ENCODE measurements at regions not wholly inside any gene's neighbourhood (a gene's known extent, or its start where the extent isn't known, plus 50 kb on each side); places are given as distances from the start of the nearest gene placed in this dataset.

DNA sequence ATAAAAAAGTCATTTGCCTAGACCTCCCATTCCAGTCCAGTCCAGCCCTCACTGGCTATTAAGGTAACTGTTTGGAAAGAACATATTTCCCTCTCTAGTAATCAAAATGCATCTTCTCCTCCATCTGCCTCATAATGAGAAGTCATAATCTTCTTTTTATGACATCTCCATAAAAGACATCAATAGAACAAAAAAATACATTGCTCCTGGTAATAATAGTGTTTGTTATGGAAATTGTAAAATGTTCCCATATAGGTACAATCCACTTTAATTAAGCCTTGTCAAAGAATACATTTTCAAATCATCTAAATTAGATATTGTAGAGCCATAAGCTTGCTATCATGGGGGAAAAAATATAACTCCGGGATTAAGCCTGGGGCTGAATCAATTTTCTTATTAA, 461.6 kb downstream of the LRATD1 start:
- TF ChIP-seq FOXP2 (optimal IDR thresholded peaks at IDR 0.05; ENCODE audit: borderline replicate concordance, extremely low read depth, extremely low read length, insufficient read depth) (no peak), SIN3A (IDR thresholded peaks at IDR 0.05; ENCODE audit: borderline replicate concordance, insufficient read depth, low read length) (no peak), POLR2AphosphoS5 (IDR thresholded peaks at IDR 0.05; ENCODE audit: low read depth, low read length) (no peak), TAF1 (IDR thresholded peaks at IDR 0.05; ENCODE audit: borderline replicate concordance, insufficient read depth, low read length) (no peak)
- TF ChIP-seq, protein P1, sequence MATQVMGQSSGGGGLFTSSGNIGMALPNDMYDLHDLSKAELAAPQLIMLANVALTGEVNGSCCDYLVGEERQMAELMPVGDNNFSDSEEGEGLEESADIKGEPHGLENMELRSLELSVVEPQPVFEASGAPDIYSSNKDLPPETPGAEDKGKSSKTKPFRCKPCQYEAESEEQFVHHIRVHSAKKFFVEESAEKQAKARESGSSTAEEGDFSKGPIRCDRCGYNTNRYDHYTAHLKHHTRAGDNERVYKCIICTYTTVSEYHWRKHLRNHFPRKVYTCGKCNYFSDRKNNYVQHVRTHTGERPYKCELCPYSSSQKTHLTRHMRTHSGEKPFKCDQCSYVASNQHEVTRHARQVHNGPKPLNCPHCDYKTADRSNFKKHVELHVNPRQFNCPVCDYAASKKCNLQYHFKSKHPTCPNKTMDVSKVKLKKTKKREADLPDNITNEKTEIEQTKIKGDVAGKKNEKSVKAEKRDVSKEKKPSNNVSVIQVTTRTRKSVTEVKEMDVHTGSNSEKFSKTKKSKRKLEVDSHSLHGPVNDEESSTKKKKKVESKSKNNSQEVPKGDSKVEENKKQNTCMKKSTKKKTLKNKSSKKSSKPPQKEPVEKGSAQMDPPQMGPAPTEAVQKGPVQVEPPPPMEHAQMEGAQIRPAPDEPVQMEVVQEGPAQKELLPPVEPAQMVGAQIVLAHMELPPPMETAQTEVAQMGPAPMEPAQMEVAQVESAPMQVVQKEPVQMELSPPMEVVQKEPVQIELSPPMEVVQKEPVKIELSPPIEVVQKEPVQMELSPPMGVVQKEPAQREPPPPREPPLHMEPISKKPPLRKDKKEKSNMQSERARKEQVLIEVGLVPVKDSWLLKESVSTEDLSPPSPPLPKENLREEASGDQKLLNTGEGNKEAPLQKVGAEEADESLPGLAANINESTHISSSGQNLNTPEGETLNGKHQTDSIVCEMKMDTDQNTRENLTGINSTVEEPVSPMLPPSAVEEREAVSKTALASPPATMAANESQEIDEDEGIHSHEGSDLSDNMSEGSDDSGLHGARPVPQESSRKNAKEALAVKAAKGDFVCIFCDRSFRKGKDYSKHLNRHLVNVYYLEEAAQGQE (IDR thresholded peaks at IDR 0.05; ENCODE audit: insufficient read depth in 1 of 2, low read depth in 2 of 2, low read length in 2 of 2): no peak

DNA sequence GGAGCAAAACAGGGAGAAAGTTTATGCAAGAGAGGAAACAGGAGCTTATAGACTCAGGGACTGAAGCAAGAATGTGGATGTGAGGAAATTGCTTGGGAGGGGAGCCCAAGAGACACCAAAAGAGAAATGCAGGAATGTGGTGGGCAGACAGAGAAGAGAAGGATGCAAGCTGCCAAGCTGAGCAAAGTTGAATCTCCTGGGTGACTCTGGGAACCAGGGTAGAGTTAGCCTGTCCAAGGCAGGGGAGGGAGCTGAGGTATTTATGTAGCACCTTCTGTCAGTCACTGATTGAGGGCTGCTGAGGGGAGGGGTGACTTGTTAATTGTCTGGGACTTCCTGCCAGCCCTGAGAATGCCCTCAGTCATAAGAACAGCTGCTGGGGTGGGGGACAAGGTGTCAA, 464.3 kb downstream of the NBAS start:
- no peak for TF ChIP-seq FOXP2 (optimal IDR thresholded peaks at IDR 0.05; ENCODE audit: borderline replicate concordance, extremely low read depth, extremely low read length, insufficient read depth)
- TF ChIP-seq SIN3A (IDR thresholded peaks at IDR 0.05; ENCODE audit: borderline replicate concordance, insufficient read depth, low read length): no peak
- TF ChIP-seq, protein P1 (IDR thresholded peaks at IDR 0.05; ENCODE audit: insufficient read depth in 1 of 2, low read depth in 2 of 2, low read length in 2 of 2): no peak

DNA sequence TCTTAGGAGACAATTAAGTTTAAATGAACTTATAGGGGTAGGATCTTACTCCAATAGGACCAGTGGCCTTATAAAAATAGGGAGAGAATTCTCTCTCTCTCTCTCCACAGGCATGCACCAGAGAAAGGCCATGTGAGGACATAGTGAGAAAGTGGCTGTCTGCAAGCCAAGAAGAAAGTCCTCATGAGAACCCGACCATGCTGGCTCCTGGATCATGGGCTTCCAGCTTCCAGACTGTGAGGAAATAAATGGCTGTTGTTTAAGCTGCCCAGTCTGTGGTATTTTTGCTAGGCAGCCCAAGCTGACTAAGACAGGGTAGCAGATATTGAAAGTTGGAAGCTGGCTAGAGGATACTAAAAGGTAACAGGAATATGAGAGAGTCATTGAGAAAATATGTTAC, 454.0 kb downstream of the NBAS start:
- no peak for TF ChIP-seq SIN3A (IDR thresholded peaks at IDR 0.05; ENCODE audit: borderline replicate concordance, insufficient read depth, low read length)
- no peak for TF ChIP-seq FOXP2 (optimal IDR thresholded peaks at IDR 0.05; ENCODE audit: borderline replicate concordance, extremely low read depth, extremely low read length, insufficient read depth)
- TF ChIP-seq TAF1 (IDR thresholded peaks at IDR 0.05; ENCODE audit: borderline replicate concordance, insufficient read depth, low read length): no peak
- TF ChIP-seq POLR2AphosphoS5 (IDR thresholded peaks at IDR 0.05; ENCODE audit: low read depth, low read length): no peak

DNA sequence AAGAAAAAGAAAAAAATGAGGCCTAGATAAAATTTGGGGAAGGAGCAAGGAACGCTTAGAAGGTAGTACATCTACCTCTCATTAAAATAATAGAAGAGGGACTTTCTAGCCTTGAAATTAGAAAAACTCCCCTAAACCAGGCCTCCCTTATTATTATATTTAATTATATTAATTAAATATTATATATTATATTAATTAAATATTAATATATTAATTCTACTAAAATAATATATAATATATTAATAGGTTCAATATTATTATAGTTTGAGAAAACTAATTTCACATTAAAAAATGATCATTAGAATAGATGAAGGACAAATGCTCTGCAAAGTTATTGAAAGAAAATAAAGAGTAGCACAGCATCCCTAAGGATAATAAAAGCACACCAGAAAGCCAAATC, 449.4 kb downstream of the NBAS start:
- no peak for TF ChIP-seq TAF1 (IDR thresholded peaks at IDR 0.05; ENCODE audit: borderline replicate concordance, insufficient read depth, low read length)
- TF ChIP-seq SIN3A (IDR thresholded peaks at IDR 0.05; ENCODE audit: borderline replicate concordance, insufficient read depth, low read length): no peak
- TF ChIP-seq POLR2AphosphoS5 (IDR thresholded peaks at IDR 0.05; ENCODE audit: low read depth, low read length): no peak
- TF ChIP-seq FOXP2 (optimal IDR thresholded peaks at IDR 0.05; ENCODE audit: borderline replicate concordance, extremely low read depth, extremely low read length, insufficient read depth): no peak
- TF ChIP-seq, protein P1 (IDR thresholded peaks at IDR 0.05; ENCODE audit: insufficient read depth in 1 of 2, low read depth in 2 of 2, low read length in 2 of 2): no peak

DNA sequence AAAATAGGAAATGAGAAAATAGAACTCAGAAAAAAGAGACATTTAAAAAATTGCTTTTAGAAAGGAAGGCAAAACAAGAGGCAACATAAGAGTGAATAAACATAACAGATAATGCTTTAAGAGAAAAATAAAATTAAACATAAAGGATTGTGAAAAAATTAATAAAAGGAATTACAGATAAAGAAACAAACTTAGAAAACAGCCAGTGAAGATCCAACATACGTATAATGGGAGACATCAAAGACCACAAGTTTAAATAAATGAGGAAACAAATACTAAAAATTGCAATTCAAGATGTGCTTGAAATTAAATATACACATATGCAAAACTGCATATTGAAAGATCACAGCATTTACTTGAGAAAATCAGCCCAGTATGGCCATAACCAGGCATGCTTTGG, 448.9 kb downstream of the NBAS start:
- TF ChIP-seq FOXP2 (optimal IDR thresholded peaks at IDR 0.05; ENCODE audit: borderline replicate concordance, extremely low read depth, extremely low read length, insufficient read depth) (no peak), POLR2AphosphoS5 (IDR thresholded peaks at IDR 0.05; ENCODE audit: low read depth, low read length) (no peak), SIN3A (IDR thresholded peaks at IDR 0.05; ENCODE audit: borderline replicate concordance, insufficient read depth, low read length) (no peak), TAF1 (IDR thresholded peaks at IDR 0.05; ENCODE audit: borderline replicate concordance, insufficient read depth, low read length) (no peak)
- TF ChIP-seq, protein P1 (IDR thresholded peaks at IDR 0.05; ENCODE audit: insufficient read depth in 1 of 2, low read depth in 2 of 2, low read length in 2 of 2): no peak

Data from PFSK-1 (cell line).